Fibroblast of villous mesenchyme (primary cell): ENCODE measurements at regions not wholly inside any gene's neighbourhood (a gene's known extent, or its start where the extent isn't known, plus 50 kb on each side); places are given as distances from the start of the nearest gene placed in this dataset.
"Not testable (repeated sequence)": the region's sequence is repeated elsewhere in the genome, so short reads cannot be mapped to it uniquely, and the experiment has no call there.

Experiments used
- DNase-seq: peaks from one replicate; pipeline ENCODE4 v3.0.0-alpha.2; 2010; ENCODE audit warnings: low read depth
- H3K4me3 ChIP-seq: 2 replicates; pipeline ENCODE4 v1.5.1; 2011; ENCODE audit warnings: low read depth, mild to moderate bottlenecking, low read length
- TF ChIP-seq, protein P1 (sequence below): IDR thresholded peaks from 2 replicates; pipeline ENCODE4 v1.5.1; 2012; ENCODE audit warnings: low read depth, mild to moderate bottlenecking, low read length; ENCODE audit not compliant: insufficient read depth

DNA sequence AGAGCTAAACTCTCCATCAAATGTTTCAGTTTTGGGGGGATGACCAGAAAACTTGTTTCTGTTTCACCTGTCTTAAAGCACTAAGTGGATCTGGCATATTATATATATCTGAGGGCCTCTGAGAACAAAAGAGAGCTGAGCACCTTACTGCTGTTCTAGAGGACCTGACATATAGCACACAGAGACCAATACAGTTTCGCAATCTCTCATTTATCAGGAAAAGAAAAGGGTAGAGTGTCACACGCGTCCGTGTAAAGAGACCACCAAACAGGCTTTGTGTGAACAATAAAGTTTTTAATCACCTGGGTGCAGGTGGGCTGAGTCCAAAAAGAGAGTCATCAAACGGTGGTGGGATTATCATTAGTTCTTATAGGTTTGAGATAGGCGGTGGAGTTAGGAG is 434.5 kb upstream of the KCND2 start:
- DNase-seq = no peak
- no peak overlapping the region for H3K4me3 ChIP-seq
- TF ChIP-seq, protein P1, sequence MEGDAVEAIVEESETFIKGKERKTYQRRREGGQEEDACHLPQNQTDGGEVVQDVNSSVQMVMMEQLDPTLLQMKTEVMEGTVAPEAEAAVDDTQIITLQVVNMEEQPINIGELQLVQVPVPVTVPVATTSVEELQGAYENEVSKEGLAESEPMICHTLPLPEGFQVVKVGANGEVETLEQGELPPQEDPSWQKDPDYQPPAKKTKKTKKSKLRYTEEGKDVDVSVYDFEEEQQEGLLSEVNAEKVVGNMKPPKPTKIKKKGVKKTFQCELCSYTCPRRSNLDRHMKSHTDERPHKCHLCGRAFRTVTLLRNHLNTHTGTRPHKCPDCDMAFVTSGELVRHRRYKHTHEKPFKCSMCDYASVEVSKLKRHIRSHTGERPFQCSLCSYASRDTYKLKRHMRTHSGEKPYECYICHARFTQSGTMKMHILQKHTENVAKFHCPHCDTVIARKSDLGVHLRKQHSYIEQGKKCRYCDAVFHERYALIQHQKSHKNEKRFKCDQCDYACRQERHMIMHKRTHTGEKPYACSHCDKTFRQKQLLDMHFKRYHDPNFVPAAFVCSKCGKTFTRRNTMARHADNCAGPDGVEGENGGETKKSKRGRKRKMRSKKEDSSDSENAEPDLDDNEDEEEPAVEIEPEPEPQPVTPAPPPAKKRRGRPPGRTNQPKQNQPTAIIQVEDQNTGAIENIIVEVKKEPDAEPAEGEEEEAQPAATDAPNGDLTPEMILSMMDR = no peak

DNA sequence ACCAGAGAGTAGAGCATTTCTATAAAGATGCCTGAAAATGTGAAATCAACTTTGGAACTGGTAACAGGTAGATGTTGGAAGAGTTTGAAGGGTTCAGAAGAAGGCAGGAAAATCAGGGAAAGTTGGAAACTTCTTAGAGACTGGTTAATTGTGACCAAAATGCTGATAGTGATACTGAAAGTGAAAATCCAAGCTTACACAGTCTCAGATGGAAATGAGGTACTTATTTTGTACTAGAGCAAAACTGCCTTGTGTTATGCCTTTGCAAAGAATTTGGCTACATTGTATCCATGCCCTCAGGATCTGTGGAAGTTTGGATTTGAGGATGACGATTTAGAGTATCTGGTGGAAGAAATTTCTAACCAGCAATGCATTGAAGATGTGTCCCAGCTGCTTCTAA is 430.6 kb upstream of the KCND2 start:
- TF ChIP-seq, protein P1 = no peak
- no peak for DNase-seq
- H3K4me3 ChIP-seq = no peak overlapping the region

DNA sequence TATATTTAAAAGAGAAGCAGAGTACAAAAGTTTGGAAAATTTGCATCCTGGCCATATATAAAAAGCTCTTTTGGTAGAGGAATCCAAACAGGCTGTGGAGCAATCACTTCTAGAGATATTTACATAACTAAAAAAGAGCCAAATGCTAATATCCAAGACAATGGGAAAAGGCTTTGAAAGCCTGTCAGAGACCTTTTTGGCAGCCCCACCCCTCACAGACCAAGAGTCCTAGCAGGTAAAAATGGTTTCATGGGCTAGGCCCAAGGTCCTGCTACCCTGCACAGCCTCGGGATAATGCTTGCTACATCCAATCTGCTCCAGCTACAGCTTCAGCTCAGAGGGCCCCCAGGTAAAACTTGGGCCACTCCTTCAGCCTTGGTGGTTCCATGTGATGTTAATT is 430.2 kb upstream of the KCND2 start:
- TF ChIP-seq, protein P1 = no peak
- DNase-seq = no peak
- H3K4me3 ChIP-seq = no peak overlapping the region

DNA sequence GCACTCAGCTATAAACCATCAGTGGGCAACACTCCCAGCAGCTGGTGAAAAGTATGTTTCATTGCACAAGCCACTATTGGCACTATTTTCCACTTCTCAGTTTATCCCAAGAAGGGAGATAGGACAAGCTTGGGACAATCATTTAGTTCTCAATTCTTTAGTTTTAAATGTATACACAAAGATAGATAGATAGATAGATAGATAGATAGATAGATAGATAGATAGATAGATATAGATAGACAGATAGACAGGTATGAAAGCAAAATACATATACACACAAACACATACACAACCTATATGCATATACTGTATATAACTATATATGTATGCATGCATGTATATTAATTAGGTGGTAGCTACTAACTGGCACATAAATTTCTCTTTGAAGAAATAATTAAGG is 411.6 kb upstream of the KCND2 start:
- no peak overlapping the region for H3K4me3 ChIP-seq
- TF ChIP-seq, protein P1 = no peak
- no peak for DNase-seq

DNA sequence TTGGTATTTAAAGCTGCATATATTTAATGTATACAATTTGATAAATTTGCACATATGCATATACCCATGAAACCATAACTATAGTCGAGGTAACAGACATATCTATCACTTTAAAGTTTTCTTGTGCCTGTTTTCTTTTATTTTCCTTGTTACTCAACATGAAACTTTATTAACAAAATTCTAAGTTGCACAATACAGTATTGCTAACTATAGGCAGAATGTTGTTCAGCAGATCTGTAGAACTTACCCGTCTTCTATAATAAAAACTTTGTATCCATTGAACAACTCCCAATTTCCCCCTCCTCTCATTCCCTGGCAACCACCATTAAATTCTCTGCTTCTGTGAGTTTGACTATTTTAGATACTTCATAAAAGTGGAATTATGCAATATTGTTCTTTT is 404.6 kb upstream of the KCND2 start:
- no peak for DNase-seq
- TF ChIP-seq, protein P1 = no peak
- no peak overlapping the region for H3K4me3 ChIP-seq

DNA sequence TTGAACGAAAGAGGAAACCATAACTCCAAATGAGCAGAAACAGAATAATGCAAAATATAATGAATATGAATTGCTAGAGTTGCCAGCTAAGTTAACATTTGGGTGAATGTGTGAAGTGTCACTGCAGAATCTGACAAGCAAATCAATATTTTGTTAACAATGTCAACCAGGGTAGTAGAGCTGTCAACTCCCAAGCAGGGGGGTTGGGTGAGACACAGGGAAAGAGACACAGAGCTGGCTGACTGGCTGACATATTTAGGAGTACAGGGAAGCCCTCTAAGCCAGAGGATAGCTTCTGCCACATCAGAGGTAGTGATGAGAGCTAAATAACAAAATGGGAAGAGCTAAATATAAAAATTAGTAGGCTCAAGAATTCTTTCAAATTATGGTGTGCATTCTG is 393.1 kb upstream of the KCND2 start:
- DNase-seq = no peak
- TF ChIP-seq, protein P1 = no peak

DNA sequence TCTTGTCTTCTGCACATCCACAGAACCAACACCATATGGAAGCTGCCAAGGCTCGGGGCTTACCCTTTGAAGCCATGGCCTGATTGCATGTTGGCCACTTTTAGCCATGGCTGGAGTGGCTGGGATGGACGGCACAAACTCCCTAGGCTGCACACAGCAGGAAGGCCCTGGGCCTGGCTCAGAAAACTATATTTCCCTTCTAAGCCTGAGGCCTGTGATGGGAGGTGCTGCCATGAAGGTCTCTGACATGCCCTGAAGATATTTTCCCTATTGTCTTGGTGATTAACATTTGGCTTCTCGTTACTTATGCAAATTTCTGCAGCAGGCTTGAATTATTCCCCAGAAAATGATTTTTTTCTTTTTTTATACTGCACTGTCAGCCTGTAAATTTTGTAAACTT is 387.0 kb upstream of the KCND2 start:
- H3K4me3 ChIP-seq = no peak overlapping the region
- DNase-seq = no peak
- TF ChIP-seq, protein P1 = no peak

More for the DNA sequence above, 393.1 kb upstream of the KCND2 start:
- H3K4me3 ChIP-seq = no peak overlapping the region

DNA sequence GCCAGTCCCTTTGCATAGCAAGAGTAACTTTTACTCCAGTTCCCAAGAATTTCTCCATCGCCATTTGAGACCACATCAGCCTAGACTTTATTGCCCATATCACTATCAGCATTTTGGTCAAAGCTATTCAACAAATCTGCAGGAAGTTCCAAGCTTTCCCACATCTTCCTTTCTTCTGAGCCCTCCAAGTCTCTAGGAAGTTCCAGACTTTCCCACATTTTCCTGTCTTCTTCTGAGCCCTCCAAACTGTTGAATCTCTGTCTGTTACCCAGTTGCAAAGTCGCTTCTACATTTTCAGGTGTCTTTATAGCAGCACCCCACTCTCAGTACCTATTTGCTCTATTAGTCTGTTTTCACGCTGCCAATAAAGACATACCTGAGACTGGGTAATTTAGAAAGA is 386.4 kb upstream of the KCND2 start:
- DNase-seq, H3K4me3 ChIP-seq: not testable (repeated sequence)
